ENCODE measurements at regions not wholly inside any gene's neighbourhood (a gene's known extent, or its start where the extent isn't known, plus 50 kb on each side); places are given as distances from the start of the nearest gene placed in this dataset.
"Not testable (repeated sequence)": the region's sequence is repeated elsewhere in the genome, so short reads cannot be mapped to it uniquely, and the experiment has no call there.

DNA sequence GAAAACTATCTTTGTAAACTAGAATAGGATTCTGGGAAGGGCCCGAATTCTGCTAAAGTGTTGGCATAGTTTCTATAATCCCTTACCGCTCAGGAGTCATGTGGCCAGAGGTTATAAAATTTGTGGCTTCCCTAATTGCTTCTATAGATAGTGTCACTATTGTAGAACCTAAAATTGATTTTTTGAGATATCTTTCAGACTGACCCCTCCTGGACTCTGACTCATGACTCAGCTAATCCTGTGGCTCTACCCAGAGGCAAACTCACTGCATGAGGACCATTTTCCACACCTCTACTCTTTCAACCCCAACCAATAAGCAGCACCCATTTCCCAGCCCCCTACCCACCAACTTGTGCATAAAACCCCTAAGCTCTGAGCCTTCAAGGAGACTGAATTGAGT lies 61.8 kb upstream of the PRSS23 start:
- H3K36me3 ChIP-seq = no peaks in the 10 kb centered on the region
- no peak overlapping the region for H3K4me3 ChIP-seq (replicated peaks in 1 of 3)
- H3K27ac ChIP-seq = no peak overlapping the region
- no peaks in the 10 kb centered on the region for H3K27me3 ChIP-seq
- no peak for DNase-seq
- intact Hi-C loops (cut with DNase I) = no loop called here
- H3K9me3 ChIP-seq = no peaks in the 10 kb centered on the region
- TF ChIP-seq, protein P1, sequence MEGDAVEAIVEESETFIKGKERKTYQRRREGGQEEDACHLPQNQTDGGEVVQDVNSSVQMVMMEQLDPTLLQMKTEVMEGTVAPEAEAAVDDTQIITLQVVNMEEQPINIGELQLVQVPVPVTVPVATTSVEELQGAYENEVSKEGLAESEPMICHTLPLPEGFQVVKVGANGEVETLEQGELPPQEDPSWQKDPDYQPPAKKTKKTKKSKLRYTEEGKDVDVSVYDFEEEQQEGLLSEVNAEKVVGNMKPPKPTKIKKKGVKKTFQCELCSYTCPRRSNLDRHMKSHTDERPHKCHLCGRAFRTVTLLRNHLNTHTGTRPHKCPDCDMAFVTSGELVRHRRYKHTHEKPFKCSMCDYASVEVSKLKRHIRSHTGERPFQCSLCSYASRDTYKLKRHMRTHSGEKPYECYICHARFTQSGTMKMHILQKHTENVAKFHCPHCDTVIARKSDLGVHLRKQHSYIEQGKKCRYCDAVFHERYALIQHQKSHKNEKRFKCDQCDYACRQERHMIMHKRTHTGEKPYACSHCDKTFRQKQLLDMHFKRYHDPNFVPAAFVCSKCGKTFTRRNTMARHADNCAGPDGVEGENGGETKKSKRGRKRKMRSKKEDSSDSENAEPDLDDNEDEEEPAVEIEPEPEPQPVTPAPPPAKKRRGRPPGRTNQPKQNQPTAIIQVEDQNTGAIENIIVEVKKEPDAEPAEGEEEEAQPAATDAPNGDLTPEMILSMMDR (IDR thresholded peaks at IDR 0.05) = no peak
- no peak for TF ChIP-seq POLR2A (IDR thresholded peaks at IDR 0.05)
- WGBS, 2 donors = 92 to 96% methylated on average over 2 of the region's 2 CpGs
- peaks cover 17 to 41% of the 10 kb centered on the region in 2 donors for H3K4me1 ChIP-seq

DNA sequence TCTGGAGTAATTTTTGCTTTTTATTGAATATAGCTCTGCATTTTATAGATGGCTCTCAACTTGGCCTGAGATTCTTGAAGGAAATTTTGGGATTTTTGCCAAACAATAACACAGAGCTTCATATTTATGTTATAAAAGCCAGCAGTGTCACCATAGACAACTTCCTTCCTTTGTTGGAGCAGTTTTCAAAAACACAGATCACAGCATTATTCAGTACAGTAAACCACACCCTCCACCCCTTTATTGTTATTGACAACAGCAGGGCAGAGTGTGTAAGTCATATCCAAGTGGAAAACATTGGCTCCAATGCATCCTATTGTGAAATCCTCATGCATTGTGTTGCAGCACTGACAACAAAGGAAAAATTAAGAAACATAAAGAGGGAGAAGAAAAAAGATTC lies 62.6 kb upstream of the PRSS23 start:
- intact Hi-C loops (cut with DNase I) = no loop called here
- TF ChIP-seq, protein P1 (IDR thresholded peaks at IDR 0.05) = no peak
- no peak overlapping the region for H3K4me3 ChIP-seq (replicated peaks in 1 of 3)
- no peaks in the 10 kb centered on the region for H3K27me3 ChIP-seq
- DNase-seq = no peak
- H3K27ac ChIP-seq = no peak overlapping the region
- peaks cover 17 to 41% of the 10 kb centered on the region in 2 donors for H3K4me1 ChIP-seq
- H3K36me3 ChIP-seq = no peaks in the 10 kb centered on the region
- no peaks in the 10 kb centered on the region for H3K9me3 ChIP-seq

DNA sequence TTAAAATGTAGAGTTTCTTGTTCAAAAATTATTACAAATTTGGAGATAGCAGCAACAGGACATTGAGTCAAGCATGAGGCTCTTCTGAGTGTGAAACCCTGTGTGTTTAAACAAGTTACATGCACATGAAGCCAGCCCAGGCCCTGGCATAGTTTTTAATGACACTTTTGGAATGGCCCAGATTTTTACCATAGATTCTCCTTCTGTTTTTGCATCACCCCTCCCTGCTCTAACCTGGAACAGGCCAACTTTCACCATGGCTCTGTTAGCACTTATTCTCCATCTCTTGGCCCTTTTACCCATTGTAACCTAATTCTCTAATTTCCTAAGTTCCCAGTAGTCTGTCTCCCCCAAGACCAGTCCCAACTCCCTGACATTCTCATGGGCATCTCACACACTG lies 63.1 kb upstream of the PRSS23 start:
- H3K9me3 ChIP-seq = no peaks in the 10 kb centered on the region
- H3K36me3 ChIP-seq = no peaks in the 10 kb centered on the region
- H3K4me3 ChIP-seq (replicated peaks in 1 of 3) = no peak overlapping the region
- H3K4me1 ChIP-seq = peaks cover 17 to 37% of the 10 kb centered on the region in 2 donors
- H3K27me3 ChIP-seq = no peaks in the 10 kb centered on the region
- no peak overlapping the region for H3K27ac ChIP-seq
- intact Hi-C loops (cut with DNase I) = no loop called here
- TF ChIP-seq POLR2A (IDR thresholded peaks at IDR 0.05) = no peak
- TF ChIP-seq, protein P1 (IDR thresholded peaks at IDR 0.05) = no peak
- no peak for DNase-seq

DNA sequence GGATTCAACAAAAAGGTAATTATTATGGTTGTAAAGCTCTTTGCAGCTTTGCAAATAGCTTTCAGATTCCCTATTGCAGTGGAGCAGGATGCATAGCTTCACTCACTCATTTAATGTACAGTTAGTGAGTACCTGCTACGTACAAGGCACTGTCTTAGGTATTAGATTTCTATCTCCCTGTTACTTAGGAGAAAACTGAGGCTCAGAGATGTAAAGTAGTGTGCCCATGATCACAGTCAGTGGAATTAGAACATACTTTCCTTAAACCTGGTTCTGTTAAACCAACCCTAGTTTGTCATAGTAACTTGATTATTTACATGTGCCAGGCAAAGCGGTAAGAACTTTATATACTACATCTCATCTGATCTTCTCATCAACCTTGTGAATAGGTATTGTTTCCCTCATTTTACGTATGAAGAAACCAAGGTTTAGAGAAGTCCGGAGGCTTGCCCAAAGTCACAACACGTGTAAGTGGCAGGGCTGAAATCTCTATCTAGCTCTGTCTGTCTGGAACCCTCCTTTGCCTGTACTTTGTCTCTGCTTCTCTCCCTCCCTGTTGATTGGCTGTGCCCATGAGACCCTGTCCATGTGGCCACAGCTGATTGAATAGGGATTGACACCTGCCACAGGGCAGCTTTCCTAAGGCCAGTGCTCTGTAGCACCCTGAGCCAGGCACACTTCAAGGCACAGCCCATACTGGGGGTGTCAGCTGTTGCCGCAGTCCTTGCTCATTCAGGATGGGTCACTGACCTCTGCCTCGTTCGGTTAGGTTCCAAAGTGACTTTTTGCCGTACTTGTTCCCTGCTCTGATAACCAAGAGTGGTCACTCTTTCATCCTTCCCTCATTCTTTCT lies 63.8 kb upstream of the PRSS23 start:
- no peaks in the 10 kb centered on the region for H3K27me3 ChIP-seq
- peaks cover 12 to 30% of the 10 kb centered on the region in 2 donors for H3K4me1 ChIP-seq
- no peak for DNase-seq
- H3K36me3 ChIP-seq = no peaks in the 10 kb centered on the region
- 69 to 91% methylated on average over 9 of the region's 9 CpGs for WGBS, 2 donors
- TF ChIP-seq, protein P1 (IDR thresholded peaks at IDR 0.05) = no peak
- TF ChIP-seq POLR2A (IDR thresholded peaks at IDR 0.05) = no peak
- H3K4me3 ChIP-seq (replicated peaks in 1 of 3) = no peak overlapping the region
- intact Hi-C loops (cut with DNase I) = no loop called here
- H3K9me3 ChIP-seq = no peaks in the 10 kb centered on the region
- no peak overlapping the region for H3K27ac ChIP-seq

- DNase-seq = no peak
- no peak overlapping the region for H3K27ac ChIP-seq
- no peaks in the 10 kb centered on the region for H3K36me3 ChIP-seq
- intact Hi-C loops (cut with DNase I) = no loop called here
- 81 to 85% methylated on average over 3 of the region's 3 CpGs for WGBS, 2 donors
- peaks cover 4 to 21% of the 10 kb centered on the region in 2 donors for H3K4me1 ChIP-seq
- H3K9me3 ChIP-seq = no peaks in the 10 kb centered on the region
- TF ChIP-seq, protein P1 (IDR thresholded peaks at IDR 0.05) = no peak
- TF ChIP-seq POLR2A (IDR thresholded peaks at IDR 0.05) = no peak
- no peaks in the 10 kb centered on the region for H3K27me3 ChIP-seq
- no peak overlapping the region for H3K4me3 ChIP-seq (replicated peaks in 1 of 3)
These were observed 63.3 kb upstream of the ME3 start for GRCh38 chr11:86735451-86736290.

GRCh38 chr11:86732739-86733138 lies 60.3 kb upstream of the ME3 start:
- H3K27ac ChIP-seq; H3K4me3 ChIP-seq (replicated peaks in 1 of 3); DNase-seq; intact Hi-C loops (cut with DNase I); H3K36me3 ChIP-seq; H3K27me3 ChIP-seq; H3K9me3 ChIP-seq; H3K4me1 ChIP-seq: not testable (repeated sequence)
- no CpG with 5 or more reads among the region's 1 CpG for WGBS, 2 donors

GRCh38 chr11:86732286-86732685 lies 59.9 kb upstream of the ME3 start:
- H3K4me3 ChIP-seq (replicated peaks in 1 of 3); H3K27ac ChIP-seq; H3K27me3 ChIP-seq; H3K4me1 ChIP-seq; intact Hi-C loops (cut with DNase I); H3K36me3 ChIP-seq; H3K9me3 ChIP-seq; DNase-seq: not testable (repeated sequence)
- WGBS, 2 donors = 96% methylated on average over 7 of the region's 27 CpGs; no CpG with 5 or more reads in 1 of the 2 donors
